OCI-LY7 (cell line): ENCODE measurements at regions not wholly inside any gene's neighbourhood (a gene's known extent, or its start where the extent isn't known, plus 50 kb on each side); places are given as distances from the start of the nearest gene placed in this dataset.

Source experiments
- EZH2phosphoT487 ChIP-seq: fragments of 200-600 bp; sonication (generic); IDR thresholded peaks from 2 replicates; pipeline ENCODE4 v1.6.1; 2018; ENCODE audit warnings: low read depth, borderline replicate concordance, mild to moderate bottlenecking, mixed run types, antibody characterized with exemption, low read length, moderate library complexity, mixed read lengths
- TF ChIP-seq, protein P1 (sequence below): fragments of 200-600 bp; sonication (generic); conservative IDR thresholded peaks from 2 replicates; pipeline ENCODE4 v1.5.1; 2014; ENCODE audit warnings: mild to moderate bottlenecking, antibody characterized with exemption, low read length, moderate library complexity, mixed read lengths

DNA sequence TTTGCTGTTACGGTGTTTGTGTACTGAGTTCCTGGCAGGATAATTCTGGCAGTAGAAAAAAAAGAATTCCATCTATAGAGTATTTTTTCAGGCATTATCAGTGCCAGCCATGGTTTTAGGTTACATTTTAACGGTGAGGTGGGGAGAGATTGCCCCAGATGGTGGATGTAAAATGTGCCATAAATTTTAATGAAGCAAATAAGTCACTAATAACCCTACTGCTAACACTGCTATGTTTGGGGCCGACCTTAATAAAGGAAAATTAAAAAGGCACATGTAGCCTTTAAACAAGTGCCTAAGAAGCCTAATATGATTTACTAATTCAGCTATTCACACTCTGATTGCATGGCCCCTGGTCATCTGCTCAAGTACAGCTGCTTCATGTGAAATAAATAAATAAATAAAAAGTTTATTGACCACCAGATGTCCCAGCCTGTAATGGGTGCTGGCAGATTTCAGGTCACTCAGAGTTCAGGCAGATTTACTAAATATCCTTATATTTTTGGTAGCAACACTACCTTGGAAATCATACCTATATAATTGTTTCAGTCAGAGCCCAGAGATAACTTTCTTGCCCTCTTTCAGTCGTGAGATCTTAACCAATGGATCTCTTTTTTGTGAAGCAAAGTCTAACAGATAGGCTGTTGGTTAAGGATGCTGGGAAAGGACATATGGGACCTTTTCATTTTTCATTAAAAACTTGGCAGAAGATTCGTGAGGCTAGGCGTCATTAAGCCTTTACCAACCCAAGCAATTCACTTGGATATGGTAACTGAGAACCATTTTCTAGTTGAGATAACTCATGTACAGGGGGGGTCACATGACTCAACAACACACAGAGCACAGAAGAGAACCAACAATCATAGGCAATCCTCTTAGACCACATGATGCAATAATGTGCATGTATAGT, 495.0 kb upstream of the NRSN1 start:
- TF ChIP-seq, protein P1, sequence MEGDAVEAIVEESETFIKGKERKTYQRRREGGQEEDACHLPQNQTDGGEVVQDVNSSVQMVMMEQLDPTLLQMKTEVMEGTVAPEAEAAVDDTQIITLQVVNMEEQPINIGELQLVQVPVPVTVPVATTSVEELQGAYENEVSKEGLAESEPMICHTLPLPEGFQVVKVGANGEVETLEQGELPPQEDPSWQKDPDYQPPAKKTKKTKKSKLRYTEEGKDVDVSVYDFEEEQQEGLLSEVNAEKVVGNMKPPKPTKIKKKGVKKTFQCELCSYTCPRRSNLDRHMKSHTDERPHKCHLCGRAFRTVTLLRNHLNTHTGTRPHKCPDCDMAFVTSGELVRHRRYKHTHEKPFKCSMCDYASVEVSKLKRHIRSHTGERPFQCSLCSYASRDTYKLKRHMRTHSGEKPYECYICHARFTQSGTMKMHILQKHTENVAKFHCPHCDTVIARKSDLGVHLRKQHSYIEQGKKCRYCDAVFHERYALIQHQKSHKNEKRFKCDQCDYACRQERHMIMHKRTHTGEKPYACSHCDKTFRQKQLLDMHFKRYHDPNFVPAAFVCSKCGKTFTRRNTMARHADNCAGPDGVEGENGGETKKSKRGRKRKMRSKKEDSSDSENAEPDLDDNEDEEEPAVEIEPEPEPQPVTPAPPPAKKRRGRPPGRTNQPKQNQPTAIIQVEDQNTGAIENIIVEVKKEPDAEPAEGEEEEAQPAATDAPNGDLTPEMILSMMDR = no peak
- TF ChIP-seq EZH2phosphoT487 = no peak
